Activated naive CD8-positive, alpha-beta T cell treated with anti-CD3 and anti-CD28 coated beads for 36 hours (primary cell): ENCODE measurements at regions not wholly inside any gene's neighbourhood (a gene's known extent, or its start where the extent isn't known, plus 50 kb on each side); places are given as distances from the start of the nearest gene placed in this dataset.

Experiments used
- DNase-seq: peaks from one replicate; pipeline ENCODE4 v3.0.0; 2021
- H3K27ac Mint-ChIP-seq: one replicate; pipeline ENCODE4 v1.8.0; 2022; ENCODE audit warnings: mild to moderate bottlenecking, moderate library complexity, mixed read lengths
- H3K27me3 Mint-ChIP-seq: one replicate; pipeline ENCODE4 v1.8.0; 2022; ENCODE audit warnings: mild to moderate bottlenecking, mixed read lengths
- H3K36me3 Mint-ChIP-seq: one replicate; pipeline ENCODE4 v1.8.0; 2021; ENCODE audit warnings: mild to moderate bottlenecking, mixed read lengths
- H3K4me1 Mint-ChIP-seq: one replicate; pipeline ENCODE4 v1.8.0; 2021; ENCODE audit warnings: mixed read lengths
- H3K4me3 Mint-ChIP-seq: one replicate; pipeline ENCODE4 v1.8.0; 2022; ENCODE audit warnings: mild to moderate bottlenecking, moderate library complexity, mixed read lengths
- H3K9me3 Mint-ChIP-seq: one replicate; pipeline ENCODE4 v1.8.0; 2022; ENCODE audit warnings: mixed read lengths

- H3K36me3 Mint-ChIP-seq, result no peaks in the 10 kb centered on the region
Observed at GRCh38 chr4:181702864-181703495, 540.2 kb upstream of the TENM3 start.

GRCh38 chr4:181710143-181710542 is 533.1 kb upstream of the TENM3 start:
- no peak for DNase-seq
- H3K36me3 Mint-ChIP-seq, result no peaks in the 10 kb centered on the region
- no peaks in the 10 kb centered on the region for H3K4me1 Mint-ChIP-seq
- no peak overlapping the region for H3K4me3 Mint-ChIP-seq
- H3K9me3 Mint-ChIP-seq, result peaks cover 4% of the 10 kb centered on the region
- no peak overlapping the region for H3K27ac Mint-ChIP-seq
- H3K27me3 Mint-ChIP-seq, result no peaks in the 10 kb centered on the region

More at GRCh38 chr4:181702864-181703495, 540.2 kb upstream of the TENM3 start:
- Mint-ChIP-seq H3K9me3 (no peaks in the 10 kb centered on the region), H3K27ac (no peak overlapping the region), H3K4me3 (no peak overlapping the region), H3K27me3 (no peaks in the 10 kb centered on the region), H3K4me1 (no peaks in the 10 kb centered on the region)
- DNase-seq, result no peak

GRCh38 chr4:181711387-181711786 is 531.8 kb upstream of the TENM3 start:
- no peaks in the 10 kb centered on the region for H3K4me1 Mint-ChIP-seq

GRCh38 chr4:181728305-181728966 is 514.8 kb upstream of the TENM3 start:
- Mint-ChIP-seq H3K27me3 (no peaks in the 10 kb centered on the region), H3K36me3 (no peaks in the 10 kb centered on the region), H3K4me1 (no peaks in the 10 kb centered on the region), H3K9me3 (peaks cover 8% of the 10 kb centered on the region), H3K27ac (no peak overlapping the region), H3K4me3 (no peak overlapping the region)
- DNase-seq, result no peak

More at GRCh38 chr4:181711387-181711786, 531.8 kb upstream of the TENM3 start:
- DNase-seq, result no peak
- no peak overlapping the region for H3K27ac Mint-ChIP-seq
- H3K4me3 Mint-ChIP-seq, result no peak overlapping the region
- H3K9me3 Mint-ChIP-seq, result peaks cover 4% of the 10 kb centered on the region
- no peaks in the 10 kb centered on the region for H3K36me3 Mint-ChIP-seq
- H3K27me3 Mint-ChIP-seq, result no peaks in the 10 kb centered on the region

GRCh38 chr4:181731900-181732299 is 511.3 kb upstream of the TENM3 start:
- Mint-ChIP-seq H3K27me3 (no peaks in the 10 kb centered on the region), H3K9me3 (peaks cover 2% of the 10 kb centered on the region), H3K36me3 (no peaks in the 10 kb centered on the region), H3K4me3 (no peak overlapping the region), H3K4me1 (no peaks in the 10 kb centered on the region), H3K27ac (no peak overlapping the region)
- DNase-seq, result no peak

- H3K27ac Mint-ChIP-seq, result no peak overlapping the region
- H3K27me3 Mint-ChIP-seq, result no peaks in the 10 kb centered on the region
- no peak overlapping the region for H3K4me3 Mint-ChIP-seq
- H3K4me1 Mint-ChIP-seq, result no peaks in the 10 kb centered on the region
- no peak for DNase-seq
- H3K36me3 Mint-ChIP-seq, result no peaks in the 10 kb centered on the region
- H3K9me3 Mint-ChIP-seq, result peaks cover 2% of the 10 kb centered on the region
Observed at GRCh38 chr4:181737744-181738143, 505.5 kb upstream of the TENM3 start.

- DNase-seq, result no peak
- no peak overlapping the region for H3K4me3 Mint-ChIP-seq
- H3K9me3 Mint-ChIP-seq, result peaks cover 5% of the 10 kb centered on the region
- no peak overlapping the region for H3K27ac Mint-ChIP-seq
- H3K27me3 Mint-ChIP-seq, result no peaks in the 10 kb centered on the region
- H3K4me1 Mint-ChIP-seq, result no peaks in the 10 kb centered on the region
- no peaks in the 10 kb centered on the region for H3K36me3 Mint-ChIP-seq
Observed at GRCh38 chr4:181739031-181739430, 504.2 kb upstream of the TENM3 start.

- Mint-ChIP-seq H3K27ac (no peak overlapping the region), H3K4me3 (no peak overlapping the region), H3K4me1 (no peaks in the 10 kb centered on the region), H3K9me3 (peaks cover 5% of the 10 kb centered on the region), H3K27me3 (no peaks in the 10 kb centered on the region), H3K36me3 (no peaks in the 10 kb centered on the region)
- DNase-seq, result no peak
Observed at GRCh38 chr4:181741513-181741912, 501.7 kb upstream of the TENM3 start.

- H3K4me1 Mint-ChIP-seq, result no peaks in the 10 kb centered on the region
- no peak for DNase-seq
- no peak overlapping the region for H3K4me3 Mint-ChIP-seq
- H3K27me3 Mint-ChIP-seq, result no peaks in the 10 kb centered on the region
- peaks cover 5% of the 10 kb centered on the region for H3K9me3 Mint-ChIP-seq
- no peaks in the 10 kb centered on the region for H3K36me3 Mint-ChIP-seq
- no peak overlapping the region for H3K27ac Mint-ChIP-seq
Observed at GRCh38 chr4:181745933-181746625, 497.1 kb upstream of the TENM3 start.

- Mint-ChIP-seq H3K4me1 (no peaks in the 10 kb centered on the region), H3K27me3 (no peaks in the 10 kb centered on the region), H3K4me3 (no peak overlapping the region), H3K9me3 (peaks cover 2% of the 10 kb centered on the region), H3K36me3 (no peaks in the 10 kb centered on the region), H3K27ac (no peak overlapping the region)
- DNase-seq, result no peak
Observed at GRCh38 chr4:181748581-181748980, 494.6 kb upstream of the TENM3 start.

- Mint-ChIP-seq H3K9me3 (peaks cover 2% of the 10 kb centered on the region), H3K4me3 (no peak overlapping the region), H3K4me1 (no peaks in the 10 kb centered on the region)
Observed at GRCh38 chr4:181752516-181752915, 490.7 kb upstream of the TENM3 start.

GRCh38 chr4:181753207-181753606 is 490.0 kb upstream of the TENM3 start:
- Mint-ChIP-seq H3K4me1 (no peaks in the 10 kb centered on the region), H3K27me3 (no peaks in the 10 kb centered on the region), H3K4me3 (no peak overlapping the region), H3K36me3 (no peaks in the 10 kb centered on the region), H3K9me3 (peaks cover 2% of the 10 kb centered on the region), H3K27ac (no peak overlapping the region)
- DNase-seq, result no peak

More at GRCh38 chr4:181752516-181752915, 490.7 kb upstream of the TENM3 start:
- no peak for DNase-seq
- H3K27ac Mint-ChIP-seq, result no peak overlapping the region
- no peaks in the 10 kb centered on the region for H3K27me3 Mint-ChIP-seq
- no peaks in the 10 kb centered on the region for H3K36me3 Mint-ChIP-seq

GRCh38 chr4:181755846-181756245 is 487.4 kb upstream of the TENM3 start:
- no peak for DNase-seq
- Mint-ChIP-seq H3K4me3 (no peak overlapping the region), H3K27me3 (no peaks in the 10 kb centered on the region), H3K27ac (no peak overlapping the region), H3K36me3 (no peaks in the 10 kb centered on the region), H3K9me3 (peaks cover 2% of the 10 kb centered on the region), H3K4me1 (no peaks in the 10 kb centered on the region)

GRCh38 chr4:181756451-181757095 is 486.6 kb upstream of the TENM3 start:
- no peaks in the 10 kb centered on the region for H3K4me1 Mint-ChIP-seq
- H3K36me3 Mint-ChIP-seq, result no peaks in the 10 kb centered on the region
- no peaks in the 10 kb centered on the region for H3K9me3 Mint-ChIP-seq

GRCh38 chr4:181757098-181757497 is 486.1 kb upstream of the TENM3 start:
- no peaks in the 10 kb centered on the region for H3K27me3 Mint-ChIP-seq
- no peak for DNase-seq
- H3K4me3 Mint-ChIP-seq, result no peak overlapping the region
- H3K4me1 Mint-ChIP-seq, result no peaks in the 10 kb centered on the region
- H3K27ac Mint-ChIP-seq, result no peak overlapping the region
- no peaks in the 10 kb centered on the region for H3K9me3 Mint-ChIP-seq
- H3K36me3 Mint-ChIP-seq, result no peaks in the 10 kb centered on the region

More at GRCh38 chr4:181756451-181757095, 486.6 kb upstream of the TENM3 start:
- no peaks in the 10 kb centered on the region for H3K27me3 Mint-ChIP-seq
- DNase-seq, result no peak
- H3K27ac Mint-ChIP-seq, result no peak overlapping the region
- H3K4me3 Mint-ChIP-seq, result no peak overlapping the region
